ENCODE measurements at regions not wholly inside any gene's neighbourhood (a gene's known extent, or its start where the extent isn't known, plus 50 kb on each side); places are given as distances from the start of the nearest gene placed in this dataset.

DNA sequence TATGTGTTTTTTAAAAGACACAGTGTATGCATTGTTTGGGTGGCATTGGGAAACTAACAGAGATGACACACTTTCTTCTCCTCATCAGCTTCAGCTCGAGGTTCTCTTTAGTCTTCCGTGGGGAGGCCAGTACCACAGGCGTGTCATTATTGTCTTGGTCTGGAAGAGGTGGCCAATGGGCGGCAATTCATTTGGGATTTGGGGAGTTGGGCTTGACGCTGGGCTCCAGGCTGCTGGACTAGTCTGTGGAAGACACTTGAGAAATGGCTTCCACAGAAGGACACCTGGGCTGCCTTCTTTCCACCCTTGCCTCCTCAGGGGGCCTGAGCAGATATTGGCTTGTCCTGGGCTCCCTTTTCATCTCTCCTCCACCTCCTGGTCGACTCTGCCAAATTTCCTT lies 192.2 kb downstream of the SH2D4B start (continued):
- no peak for TF ChIP-seq GTF2F1 (IDR thresholded peaks at IDR 0.05; ENCODE audit: borderline replicate concordance, low read depth, low read length)
- TF ChIP-seq EZH2 (IDR thresholded peaks at IDR 0.05; ENCODE audit: low read depth, low read length, severe bottlenecking) = no peak
- TF ChIP-seq KDM1A (IDR thresholded peaks at IDR 0.05; ENCODE audit: borderline replicate concordance, low read length) = no peak
- TF ChIP-seq POU5F1 (IDR thresholded peaks at IDR 0.05; ENCODE audit: low read depth, low read length) = no peak
- TF ChIP-seq, protein P1, sequence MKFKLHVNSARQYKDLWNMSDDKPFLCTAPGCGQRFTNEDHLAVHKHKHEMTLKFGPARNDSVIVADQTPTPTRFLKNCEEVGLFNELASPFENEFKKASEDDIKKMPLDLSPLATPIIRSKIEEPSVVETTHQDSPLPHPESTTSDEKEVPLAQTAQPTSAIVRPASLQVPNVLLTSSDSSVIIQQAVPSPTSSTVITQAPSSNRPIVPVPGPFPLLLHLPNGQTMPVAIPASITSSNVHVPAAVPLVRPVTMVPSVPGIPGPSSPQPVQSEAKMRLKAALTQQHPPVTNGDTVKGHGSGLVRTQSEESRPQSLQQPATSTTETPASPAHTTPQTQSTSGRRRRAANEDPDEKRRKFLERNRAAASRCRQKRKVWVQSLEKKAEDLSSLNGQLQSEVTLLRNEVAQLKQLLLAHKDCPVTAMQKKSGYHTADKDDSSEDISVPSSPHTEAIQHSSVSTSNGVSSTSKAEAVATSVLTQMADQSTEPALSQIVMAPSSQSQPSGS (IDR thresholded peaks at IDR 0.05; ENCODE audit: low read length) = no peak
